Right atrium auricular region (tissue), 2 donors: ENCODE measurements at regions not wholly inside any gene's neighbourhood (a gene's known extent, or its start where the extent isn't known, plus 50 kb on each side); places are given as distances from the start of the nearest gene placed in this dataset.
A peak's percentile ranks its signal among the peaks of the same experiment; 100 is the strongest.
"Not testable (repeated sequence)": the region's sequence is repeated elsewhere in the genome, so short reads cannot be mapped to it uniquely, and the experiment has no call there.

Source experiments
- DNase-seq: peaks from one replicate; pipeline ENCODE4 v3.0.0-alpha.2; 2019; ENCODE audit warnings: low spot score
- H3K27ac ChIP-seq, 2 donors: fragments of 200-600 bp; sonication (generic); 1 replicate in 1 of 2; 2 replicates in 1 of 2; pipeline ENCODE4 v1.5.1; 2016 to 2019
- H3K27me3 ChIP-seq, 2 donors: fragments of 200-600 bp; sonication (generic); one replicate each; pipeline versions ENCODE4 v1.5.1 to v1.6.0; 2017 to 2019
- H3K36me3 ChIP-seq: fragments of 200-600 bp; sonication (generic); one replicate; pipeline ENCODE4 v1.5.1; 2016
- H3K4me1 ChIP-seq, 2 donors: fragments of 200-600 bp; sonication (generic); one replicate each; pipeline versions ENCODE4 v1.5.1 to v1.6.0; 2017 to 2019
- H3K4me3 ChIP-seq, 2 donors: fragments of 200-600 bp; sonication (generic); 1 replicate in 1 of 2; 2 replicates in 1 of 2; pipeline ENCODE4 v1.5.1; 2017 to 2019; ENCODE audit warnings: mild to moderate bottlenecking in 1 of 2, moderate library complexity in 1 of 2
- H3K9me3 ChIP-seq, 2 donors: fragments of 200-600 bp; sonication (generic); one replicate each; pipeline ENCODE4 v1.5.1; 2019
- TF ChIP-seq, protein P1 (sequence below), 2 donors: fragments of 200-600 bp; sonication (generic); IDR thresholded peaks; one replicate each; pipeline ENCODE4 v1.5.1; 2019; ENCODE audit warnings: antibody characterized with exemption in 2 of 2

DNA sequence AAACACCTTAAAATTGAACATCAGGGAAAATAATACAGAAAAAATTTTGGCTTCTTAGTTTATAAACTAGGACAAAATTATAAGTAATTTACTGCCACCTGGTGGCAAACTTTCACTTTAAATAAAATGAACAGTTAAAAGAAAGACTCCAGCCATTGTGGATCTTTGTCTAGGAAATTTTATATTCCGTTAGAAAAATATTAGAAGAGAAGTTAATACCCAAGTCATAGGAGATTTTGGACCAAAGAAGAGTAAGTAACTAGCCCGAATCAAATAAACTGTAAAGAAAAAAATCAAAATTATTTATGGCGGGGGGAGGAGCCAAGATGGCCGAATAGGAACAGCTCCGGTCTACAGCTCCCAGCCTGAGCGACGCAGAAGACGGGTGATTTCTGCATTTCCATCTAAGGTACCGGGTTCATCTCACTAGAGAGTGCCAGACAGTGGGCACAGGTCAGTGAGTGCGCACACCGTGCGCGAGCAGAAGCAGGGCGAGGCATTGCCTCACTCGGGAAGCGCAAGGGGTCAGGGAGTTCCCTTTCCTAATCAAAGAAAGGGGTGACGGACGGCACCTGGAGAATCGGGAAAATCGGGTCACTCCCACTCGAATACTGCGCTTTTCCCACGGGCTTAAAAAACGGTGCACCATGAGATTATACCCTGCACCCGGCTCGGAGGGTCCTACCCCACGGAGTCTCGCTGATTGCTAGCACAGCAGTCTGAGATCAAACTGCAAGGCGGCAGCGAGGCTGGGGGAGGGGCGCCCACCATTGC, 73.4 kb upstream of the SCIN start:
- not testable (repeated sequence) for H3K27me3 ChIP-seq, H3K9me3 ChIP-seq, H3K27ac ChIP-seq, DNase-seq, H3K4me1 ChIP-seq, H3K36me3 ChIP-seq
- H3K4me3 ChIP-seq, result peak overlapping the region in 1 of 2 donors; percentile 33
- TF ChIP-seq, protein P1, sequence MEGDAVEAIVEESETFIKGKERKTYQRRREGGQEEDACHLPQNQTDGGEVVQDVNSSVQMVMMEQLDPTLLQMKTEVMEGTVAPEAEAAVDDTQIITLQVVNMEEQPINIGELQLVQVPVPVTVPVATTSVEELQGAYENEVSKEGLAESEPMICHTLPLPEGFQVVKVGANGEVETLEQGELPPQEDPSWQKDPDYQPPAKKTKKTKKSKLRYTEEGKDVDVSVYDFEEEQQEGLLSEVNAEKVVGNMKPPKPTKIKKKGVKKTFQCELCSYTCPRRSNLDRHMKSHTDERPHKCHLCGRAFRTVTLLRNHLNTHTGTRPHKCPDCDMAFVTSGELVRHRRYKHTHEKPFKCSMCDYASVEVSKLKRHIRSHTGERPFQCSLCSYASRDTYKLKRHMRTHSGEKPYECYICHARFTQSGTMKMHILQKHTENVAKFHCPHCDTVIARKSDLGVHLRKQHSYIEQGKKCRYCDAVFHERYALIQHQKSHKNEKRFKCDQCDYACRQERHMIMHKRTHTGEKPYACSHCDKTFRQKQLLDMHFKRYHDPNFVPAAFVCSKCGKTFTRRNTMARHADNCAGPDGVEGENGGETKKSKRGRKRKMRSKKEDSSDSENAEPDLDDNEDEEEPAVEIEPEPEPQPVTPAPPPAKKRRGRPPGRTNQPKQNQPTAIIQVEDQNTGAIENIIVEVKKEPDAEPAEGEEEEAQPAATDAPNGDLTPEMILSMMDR (IDR thresholded peaks at IDR 0.05), result peak in 1 of 2 donors; percentile 66

- no peak for DNase-seq
- Histone ChIP-seq H3K27me3 (no peaks in the 10 kb centered on the region), H3K36me3 (no peaks in the 10 kb centered on the region), H3K4me1 (no peaks in the 10 kb centered on the region), H3K9me3 (peaks cover 0 to 3% of the 10 kb centered on the region in 2 donors), H3K27ac (no peak overlapping the region), H3K4me3 (no peak overlapping the region)
- TF ChIP-seq, protein P1 (IDR thresholded peaks at IDR 0.05), result no peak
These were observed 66.4 kb upstream of the SCIN start for GRCh38 chr7:12504149-12504548.

GRCh38 chr7:12508005-12508404, 62.5 kb upstream of the SCIN start:
- H3K27me3 ChIP-seq, result no peaks in the 10 kb centered on the region
- TF ChIP-seq, protein P1 (IDR thresholded peaks at IDR 0.05), result no peak
- H3K27ac ChIP-seq, result no peak overlapping the region
- H3K4me3 ChIP-seq, result no peak overlapping the region
- no peak for DNase-seq
- peaks cover 0 to 3% of the 10 kb centered on the region in 2 donors for H3K9me3 ChIP-seq
- no peaks in the 10 kb centered on the region for H3K36me3 ChIP-seq
- H3K4me1 ChIP-seq, result no peaks in the 10 kb centered on the region

GRCh38 chr7:12508554-12508953, 62.0 kb upstream of the SCIN start:
- H3K36me3 ChIP-seq, result no peaks in the 10 kb centered on the region
- no peaks in the 10 kb centered on the region for H3K27me3 ChIP-seq
- no peak for DNase-seq
- no peaks in the 10 kb centered on the region for H3K4me1 ChIP-seq
- no peak overlapping the region for H3K4me3 ChIP-seq
- H3K9me3 ChIP-seq, result peaks cover 0 to 1% of the 10 kb centered on the region in 2 donors
- TF ChIP-seq, protein P1 (IDR thresholded peaks at IDR 0.05), result no peak
- no peak overlapping the region for H3K27ac ChIP-seq

DNA sequence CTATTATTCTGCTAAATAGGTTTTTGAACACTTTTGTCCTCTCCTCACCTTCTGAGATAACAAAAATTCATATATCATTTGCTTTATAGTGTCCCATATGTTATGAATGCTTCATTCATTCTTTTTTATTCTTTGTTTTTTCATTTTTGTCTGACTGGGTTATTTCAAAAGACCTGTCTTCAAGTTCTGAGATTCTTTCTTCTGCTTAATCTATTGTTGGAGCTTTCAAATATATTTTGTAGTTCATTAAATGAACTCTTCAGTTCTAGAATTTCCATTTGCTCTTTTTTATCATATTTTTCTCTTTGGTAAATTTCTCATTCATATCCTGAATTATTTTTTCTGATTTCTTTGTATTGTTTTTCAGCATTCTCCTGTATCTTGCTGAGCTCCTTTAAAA, 53.1 kb upstream of the SCIN start:
- Histone ChIP-seq H3K27ac (no peak overlapping the region), H3K9me3 (peaks cover 0 to 27% of the 10 kb centered on the region in 2 donors), H3K36me3 (no peaks in the 10 kb centered on the region), H3K4me1 (no peaks in the 10 kb centered on the region), H3K4me3 (no peak overlapping the region), H3K27me3 (no peaks in the 10 kb centered on the region)
- TF ChIP-seq, protein P1 (IDR thresholded peaks at IDR 0.05), result no peak
- DNase-seq, result no peak
